Endodermal cell (in vitro differentiated cells): ENCODE measurements at regions not wholly inside any gene's neighbourhood (a gene's known extent, or its start where the extent isn't known, plus 50 kb on each side); places are given as distances from the start of the nearest gene placed in this dataset.

ENCODE experiments used
- DNase-seq: peaks from one replicate; pipeline ENCODE4 v3.0.0-alpha.2; 2017
- H3K27ac ChIP-seq: 2 replicates; pipeline ENCODE4 v1.5.1; 2013; ENCODE audit warnings: mild to moderate bottlenecking, low read depth, low read length, moderate library complexity
- H3K27me3 ChIP-seq: 2 replicates; pipeline ENCODE4 v1.6.1; 2013; ENCODE audit warnings: mild to moderate bottlenecking, low read length, moderate library complexity; ENCODE audit not compliant: insufficient read depth, control insufficient read depth, poor library complexity, severe bottlenecking
- H3K36me3 ChIP-seq: 2 replicates; pipeline ENCODE4 v1.7.0; 2013; ENCODE audit warnings: mild to moderate bottlenecking, low read length, moderate library complexity; ENCODE audit not compliant: control insufficient read depth, insufficient read depth
- H3K4me1 ChIP-seq: one replicate; pipeline ENCODE4 v1.7.0; 2013; ENCODE audit warnings: low read length; ENCODE audit not compliant: control insufficient read depth, insufficient read depth
- H3K4me3 ChIP-seq: 2 replicates; pipeline ENCODE4 v1.5.1; 2013; ENCODE audit warnings: mild to moderate bottlenecking, low read length, moderate library complexity
- H3K9ac ChIP-seq: 2 replicates; pipeline ENCODE4 v1.6.1; 2013; ENCODE audit warnings: mild to moderate bottlenecking, low read length, moderate library complexity; ENCODE audit not compliant: poor library complexity, severe bottlenecking; ENCODE audit errors: extremely low read depth
- H3K9me3 ChIP-seq: 2 replicates; pipeline ENCODE4 v1.6.1; 2013; ENCODE audit warnings: mild to moderate bottlenecking, low read length, moderate library complexity; ENCODE audit not compliant: control insufficient read depth
- H3K27ac Mint-ChIP-seq: 2 replicates; pipeline ENCODE4 v1.8.0; 2020; ENCODE audit warnings: mixed read lengths
- H3K27me3 Mint-ChIP-seq: 2 replicates; pipeline ENCODE4 v1.8.0; 2021; ENCODE audit warnings: mild to moderate bottlenecking, mixed read lengths; ENCODE audit not compliant: insufficient read depth
- H3K36me3 Mint-ChIP-seq: 2 replicates; pipeline ENCODE4 v1.8.0; 2020; ENCODE audit warnings: low read depth, mixed read lengths
- H3K4me1 Mint-ChIP-seq: 2 replicates; pipeline ENCODE4 v1.8.0; 2020; ENCODE audit warnings: mixed read lengths
- H3K4me3 Mint-ChIP-seq: 2 replicates; pipeline ENCODE4 v1.8.0; 2020; ENCODE audit warnings: mild to moderate bottlenecking, moderate library complexity, mixed read lengths
- H3K9me3 Mint-ChIP-seq: 2 replicates; pipeline ENCODE4 v1.8.0; 2020; ENCODE audit warnings: mild to moderate bottlenecking, mixed read lengths
- WGBS, 2 experiments: methylation state at CpG; one replicate each; pipeline versions ENCODE4 v1.1.5 to v1.1.7; 2013; ENCODE audit warnings: missing lambda C conversion rate in 2 of 2, mixed read lengths in 1 of 2; ENCODE audit not compliant: insufficient coverage in 1 of 2, insufficient read length in 1 of 2; 5-methylcytosine and 5-hydroxymethylcytosine counted together
- TF ChIP-seq, protein P1 (sequence below): fragments of 200-600 bp; sonication (generic); conservative IDR thresholded peaks from 2 replicates; pipeline ENCODE4 v1.5.0; 2021; ENCODE audit warnings: antibody characterized with exemption, mild to moderate bottlenecking

DNA sequence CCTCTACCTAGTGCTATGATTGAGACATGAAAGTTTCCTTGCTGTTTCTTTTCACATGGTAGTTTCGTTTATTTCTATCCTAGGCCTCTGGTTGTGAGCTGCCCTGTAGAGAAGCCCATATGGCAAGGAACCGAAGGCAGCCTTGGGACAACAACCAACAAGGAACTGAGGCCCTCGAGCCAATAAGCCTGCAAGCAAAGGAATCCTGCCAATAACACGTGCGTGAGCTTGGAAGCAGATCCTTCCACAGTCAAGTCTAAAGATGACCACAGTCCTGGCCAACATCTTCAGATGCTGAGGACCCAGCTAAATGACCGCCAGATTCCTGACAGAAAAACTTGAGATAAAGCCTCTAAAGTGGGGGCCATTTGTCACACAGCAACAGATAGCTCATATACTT, 100.4 kb upstream of the FAM9B start:
- Histone ChIP-seq H3K4me1 (no peaks in the 10 kb centered on the region), H3K27ac (no peak overlapping the region), H3K9me3 (no peaks in the 10 kb centered on the region), H3K4me3 (no peak overlapping the region), H3K36me3 (no peaks in the 10 kb centered on the region), H3K27me3 (no peaks in the 10 kb centered on the region), H3K9ac (no peak overlapping the region)
- 90% methylated on average over 6 of the region's 6 CpGs; no CpG with 5 or more reads in 1 of the 2 experiments for WGBS, 2 experiments
- H3K36me3 Mint-ChIP-seq = no peaks in the 10 kb centered on the region
- H3K4me1 Mint-ChIP-seq = peaks cover 11% of the 10 kb centered on the region
- H3K27ac Mint-ChIP-seq = no peak overlapping the region
- no peak for DNase-seq
- no peaks in the 10 kb centered on the region for H3K27me3 Mint-ChIP-seq
- TF ChIP-seq, protein P1, sequence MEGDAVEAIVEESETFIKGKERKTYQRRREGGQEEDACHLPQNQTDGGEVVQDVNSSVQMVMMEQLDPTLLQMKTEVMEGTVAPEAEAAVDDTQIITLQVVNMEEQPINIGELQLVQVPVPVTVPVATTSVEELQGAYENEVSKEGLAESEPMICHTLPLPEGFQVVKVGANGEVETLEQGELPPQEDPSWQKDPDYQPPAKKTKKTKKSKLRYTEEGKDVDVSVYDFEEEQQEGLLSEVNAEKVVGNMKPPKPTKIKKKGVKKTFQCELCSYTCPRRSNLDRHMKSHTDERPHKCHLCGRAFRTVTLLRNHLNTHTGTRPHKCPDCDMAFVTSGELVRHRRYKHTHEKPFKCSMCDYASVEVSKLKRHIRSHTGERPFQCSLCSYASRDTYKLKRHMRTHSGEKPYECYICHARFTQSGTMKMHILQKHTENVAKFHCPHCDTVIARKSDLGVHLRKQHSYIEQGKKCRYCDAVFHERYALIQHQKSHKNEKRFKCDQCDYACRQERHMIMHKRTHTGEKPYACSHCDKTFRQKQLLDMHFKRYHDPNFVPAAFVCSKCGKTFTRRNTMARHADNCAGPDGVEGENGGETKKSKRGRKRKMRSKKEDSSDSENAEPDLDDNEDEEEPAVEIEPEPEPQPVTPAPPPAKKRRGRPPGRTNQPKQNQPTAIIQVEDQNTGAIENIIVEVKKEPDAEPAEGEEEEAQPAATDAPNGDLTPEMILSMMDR = no peak
- no peak overlapping the region for H3K4me3 Mint-ChIP-seq
- peaks cover 24% of the 10 kb centered on the region for H3K9me3 Mint-ChIP-seq

DNA sequence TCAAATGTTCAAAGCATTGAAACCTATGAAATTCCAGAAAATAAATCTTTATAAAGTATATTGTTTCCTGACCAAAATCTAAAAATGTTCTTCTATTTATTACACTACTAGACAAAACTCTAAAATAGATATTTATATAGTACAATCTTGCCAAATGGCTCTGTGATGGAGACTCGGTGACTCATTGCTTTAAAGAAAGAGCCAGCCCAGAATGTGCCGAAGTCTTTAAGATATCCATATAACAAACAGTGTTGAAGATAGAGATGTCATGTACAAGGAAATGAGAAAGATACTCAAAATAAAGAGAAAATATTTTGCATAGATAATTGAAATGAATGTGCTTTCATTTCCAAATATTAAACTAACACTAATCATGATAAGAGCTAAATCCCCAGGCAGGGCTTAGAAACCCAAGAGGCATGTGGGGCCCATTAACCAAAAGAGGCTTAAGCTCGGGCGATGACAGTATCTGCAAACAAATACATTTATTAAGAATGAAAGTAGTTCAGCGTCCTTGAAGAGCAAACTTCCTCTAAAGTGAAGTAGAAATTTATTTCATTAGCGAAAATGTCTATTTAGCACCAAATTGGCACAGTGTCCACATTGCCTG, 102.1 kb upstream of the FAM9B start:
- Mint-ChIP-seq H3K4me1 (peaks cover 11% of the 10 kb centered on the region), H3K27ac (no peak overlapping the region), H3K4me3 (no peak overlapping the region), H3K27me3 (no peaks in the 10 kb centered on the region), H3K9me3 (peaks cover 33% of the 10 kb centered on the region), H3K36me3 (no peaks in the 10 kb centered on the region)
- TF ChIP-seq, protein P1 = no peak
- Histone ChIP-seq H3K27me3 (no peaks in the 10 kb centered on the region), H3K4me3 (no peak overlapping the region), H3K27ac (no peak overlapping the region), H3K9me3 (no peaks in the 10 kb centered on the region), H3K9ac (no peak overlapping the region), H3K36me3 (no peaks in the 10 kb centered on the region), H3K4me1 (no peaks in the 10 kb centered on the region)
- DNase-seq = no peak
- 93% methylated on average over 5 of the region's 6 CpGs; no CpG with 5 or more reads in 1 of the 2 experiments for WGBS, 2 experiments

DNA sequence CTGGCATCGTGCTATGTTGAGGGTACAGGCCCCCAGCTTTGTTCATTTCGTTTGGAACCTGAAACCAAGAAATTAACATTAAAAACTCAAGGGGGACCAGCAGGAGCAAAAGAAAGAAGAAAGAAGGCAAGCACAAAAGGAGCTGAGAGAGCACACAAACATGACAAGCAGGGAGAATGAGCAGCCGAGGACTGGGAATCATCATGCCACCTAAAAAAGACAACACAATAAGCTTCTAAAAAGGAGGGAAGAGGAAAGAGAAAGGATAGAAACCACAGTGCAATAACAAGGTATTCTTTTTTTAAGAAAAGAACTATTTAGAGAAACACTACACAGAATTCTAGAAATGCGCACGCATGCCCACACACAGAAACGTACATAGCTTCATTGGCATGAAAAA, 103.2 kb upstream of the FAM9B start:
- Mint-ChIP-seq H3K36me3 (no peaks in the 10 kb centered on the region), H3K27me3 (no peaks in the 10 kb centered on the region), H3K4me1 (peaks cover 11% of the 10 kb centered on the region), H3K4me3 (no peak overlapping the region), H3K27ac (no peak overlapping the region), H3K9me3 (peaks cover 29% of the 10 kb centered on the region)
- Histone ChIP-seq H3K27me3 (no peaks in the 10 kb centered on the region), H3K36me3 (no peaks in the 10 kb centered on the region), H3K27ac (no peak overlapping the region), H3K4me3 (no peak overlapping the region), H3K4me1 (no peaks in the 10 kb centered on the region), H3K9me3 (no peaks in the 10 kb centered on the region), H3K9ac (no peak overlapping the region)
- TF ChIP-seq, protein P1 = no peak
- 89 to 100% methylated on average over 3 to 5 of the region's 6 CpGs for WGBS, 2 experiments
- no peak for DNase-seq
